Gastroesophageal sphincter (tissue), 3 donors: ENCODE measurements at regions not wholly inside any gene's neighbourhood (a gene's known extent, or its start where the extent isn't known, plus 50 kb on each side); places are given as distances from the start of the nearest gene placed in this dataset.

ENCODE experiments used
- POLR2A ChIP-seq, 2 donors: fragments of 450-650 bp; IDR thresholded peaks; one replicate each; pipeline ENCODE4 v1.6.1; 2017; ENCODE audit warnings: antibody characterized with exemption in 2 of 2, mild to moderate bottlenecking in 2 of 2, moderate library complexity in 1 of 2
- POLR2AphosphoS5 ChIP-seq: sonication (generic); formaldehyde crosslinking; IDR thresholded peaks from one replicate; pipeline ENCODE4 v1.6.1; 2017; ENCODE audit warnings: antibody characterized with exemption
- TF ChIP-seq, protein P1 (sequence below), 4 experiments: fragments of 200-600 bp in 2 of 4; fragments of 450-650 bp in 2 of 4; sonication (generic) in 1 of 4; IDR thresholded peaks; one replicate each; pipeline ENCODE4 v1.5.1; 2017 to 2019; ENCODE audit warnings: antibody characterized with exemption in 4 of 4, mild to moderate bottlenecking in 2 of 4, moderate library complexity in 2 of 4

GRCh38 chr1:143672983-143673382 is 298.8 kb downstream of the FAM72C start:
- TF ChIP-seq, protein P1, sequence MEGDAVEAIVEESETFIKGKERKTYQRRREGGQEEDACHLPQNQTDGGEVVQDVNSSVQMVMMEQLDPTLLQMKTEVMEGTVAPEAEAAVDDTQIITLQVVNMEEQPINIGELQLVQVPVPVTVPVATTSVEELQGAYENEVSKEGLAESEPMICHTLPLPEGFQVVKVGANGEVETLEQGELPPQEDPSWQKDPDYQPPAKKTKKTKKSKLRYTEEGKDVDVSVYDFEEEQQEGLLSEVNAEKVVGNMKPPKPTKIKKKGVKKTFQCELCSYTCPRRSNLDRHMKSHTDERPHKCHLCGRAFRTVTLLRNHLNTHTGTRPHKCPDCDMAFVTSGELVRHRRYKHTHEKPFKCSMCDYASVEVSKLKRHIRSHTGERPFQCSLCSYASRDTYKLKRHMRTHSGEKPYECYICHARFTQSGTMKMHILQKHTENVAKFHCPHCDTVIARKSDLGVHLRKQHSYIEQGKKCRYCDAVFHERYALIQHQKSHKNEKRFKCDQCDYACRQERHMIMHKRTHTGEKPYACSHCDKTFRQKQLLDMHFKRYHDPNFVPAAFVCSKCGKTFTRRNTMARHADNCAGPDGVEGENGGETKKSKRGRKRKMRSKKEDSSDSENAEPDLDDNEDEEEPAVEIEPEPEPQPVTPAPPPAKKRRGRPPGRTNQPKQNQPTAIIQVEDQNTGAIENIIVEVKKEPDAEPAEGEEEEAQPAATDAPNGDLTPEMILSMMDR (IDR thresholded peaks at IDR 0.05) = no peak
- TF ChIP-seq POLR2AphosphoS5 (no peak), POLR2A (IDR thresholded peaks at IDR 0.05) (no peak)
